GM21447 (cell line): ENCODE measurements at regions not wholly inside any gene's neighbourhood (a gene's known extent, or its start where the extent isn't known, plus 50 kb on each side); places are given as distances from the start of the nearest gene placed in this dataset.
"Not testable (repeated sequence)": the region's sequence is repeated elsewhere in the genome, so short reads cannot be mapped to it uniquely, and the experiment has no call there.

Source experiments
- ATAC-seq: cut with Tn5 transposase; IDR thresholded peaks from one replicate; pipeline ENCODE4 v1.9.1; 2021; ENCODE audit not compliant: unreplicated experiment

DNA sequence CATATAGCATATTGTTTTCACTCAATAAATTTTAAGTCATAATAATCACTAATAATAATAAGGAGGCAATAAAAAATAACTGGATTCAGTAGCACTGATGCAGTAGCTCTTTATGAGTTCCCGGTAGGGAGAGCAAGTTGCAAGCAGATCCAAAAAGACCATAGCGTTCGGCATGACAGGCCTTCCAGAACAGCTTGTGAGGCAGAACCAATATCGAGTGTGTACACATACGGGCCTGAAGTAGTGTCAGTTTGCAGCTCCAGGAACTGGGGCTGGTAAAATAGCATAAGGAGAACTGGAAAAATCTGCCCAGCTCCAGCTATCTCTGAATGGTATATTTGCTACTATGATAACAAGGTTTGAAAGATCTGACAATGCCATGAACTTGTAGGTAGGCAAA lies 1607.8 kb upstream of the PIK3C3 start:
- ATAC-seq, result no peak

- ATAC-seq, result no peak
These were observed 1608.9 kb upstream of the PIK3C3 start for GRCh38 chr18:40346146-40346545.

GRCh38 chr18:40341701-40342100 lies 1613.3 kb upstream of the PIK3C3 start:
- no peak for ATAC-seq

GRCh38 chr18:40338284-40338683 lies 1616.8 kb upstream of the PIK3C3 start:
- no peak for ATAC-seq

DNA sequence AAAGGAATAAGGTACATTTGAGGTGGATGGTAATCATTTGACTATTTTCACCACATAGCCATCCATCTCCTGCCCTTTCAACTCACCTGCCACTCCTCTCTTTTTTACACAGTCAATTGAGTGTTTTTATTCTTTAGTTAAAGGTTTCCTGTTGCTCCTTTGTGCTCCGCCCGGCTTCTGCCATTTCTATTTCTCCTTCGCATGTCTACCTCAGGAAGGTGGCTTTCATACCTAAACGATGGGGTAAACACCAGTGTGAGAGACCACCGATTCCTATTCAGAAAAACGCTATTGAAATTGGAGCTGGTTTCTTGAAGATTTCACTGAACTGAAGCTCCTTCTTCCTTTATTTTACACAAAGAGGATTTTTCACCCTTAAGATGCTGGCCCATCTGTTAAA lies 1628.0 kb upstream of the PIK3C3 start:
- no peak for ATAC-seq

GRCh38 chr18:40325988-40326387 lies 1629.0 kb upstream of the PIK3C3 start:
- ATAC-seq, result no peak

DNA sequence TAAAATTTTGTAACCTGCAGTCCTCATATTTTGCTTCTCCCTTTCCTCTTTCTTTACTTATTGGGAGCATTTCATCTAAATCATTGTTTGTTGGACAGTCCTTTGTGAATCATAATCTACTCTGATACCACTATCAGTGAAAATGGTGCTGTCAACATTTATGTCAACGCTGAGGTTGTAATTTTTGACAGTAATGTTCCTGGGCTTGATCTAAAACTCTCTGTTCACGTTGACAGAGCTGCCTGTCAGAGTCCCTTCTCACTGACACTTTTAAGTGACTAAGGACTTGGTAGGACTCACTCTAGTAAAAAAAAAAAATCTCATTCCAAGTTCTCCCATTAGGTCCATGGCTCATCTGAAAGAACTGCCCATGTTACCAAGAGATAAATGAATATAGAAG lies 1640.8 kb upstream of the PIK3C3 start:
- ATAC-seq, result no peak

DNA sequence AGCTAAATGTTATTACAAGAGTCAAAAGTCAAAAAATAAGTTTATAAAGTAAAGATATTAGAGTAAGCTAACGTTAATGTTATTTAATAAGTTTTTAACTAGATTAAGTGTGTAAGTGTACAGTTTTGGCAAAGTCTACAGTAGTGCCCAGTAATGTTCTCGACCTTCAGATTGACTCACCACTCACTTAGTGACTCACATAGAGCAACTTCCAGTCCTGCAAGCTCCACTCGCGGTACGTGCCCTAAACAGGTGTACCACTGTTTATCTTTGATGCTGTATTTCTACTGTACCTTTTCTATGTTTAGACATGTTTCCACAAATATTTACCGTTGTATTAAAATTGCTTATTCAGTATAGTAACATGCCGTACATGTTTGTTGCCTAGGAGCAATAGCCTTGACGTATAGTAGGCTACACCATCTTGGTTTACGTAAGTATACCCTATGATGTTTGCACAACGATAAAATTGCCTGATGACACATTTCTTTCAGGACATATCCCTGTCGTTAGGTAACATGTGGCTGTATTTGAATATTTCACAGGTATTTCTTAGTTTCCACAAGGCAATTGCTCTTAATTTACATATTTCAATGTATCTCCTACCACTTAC lies 1641.9 kb upstream of the PIK3C3 start:
- ATAC-seq, result no peak

DNA sequence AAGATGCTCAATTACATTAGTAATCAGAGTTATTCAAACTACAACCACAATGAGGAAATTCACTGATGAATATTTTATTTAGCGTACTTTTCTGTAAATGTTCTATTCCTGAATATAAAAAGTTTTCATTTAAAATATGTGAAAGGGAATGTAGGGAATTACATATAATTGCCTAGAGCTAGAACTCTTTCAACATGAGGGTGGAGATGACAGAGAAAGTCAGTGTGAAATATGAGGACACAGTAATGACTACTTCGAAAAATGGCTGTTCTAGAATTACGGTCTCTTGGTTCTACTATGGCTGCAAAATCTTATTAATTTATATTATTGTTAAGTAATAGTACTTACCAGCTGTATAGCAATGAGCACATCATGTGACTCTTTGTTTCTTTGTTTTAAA lies 1647.4 kb upstream of the PIK3C3 start:
- ATAC-seq, result no peak

DNA sequence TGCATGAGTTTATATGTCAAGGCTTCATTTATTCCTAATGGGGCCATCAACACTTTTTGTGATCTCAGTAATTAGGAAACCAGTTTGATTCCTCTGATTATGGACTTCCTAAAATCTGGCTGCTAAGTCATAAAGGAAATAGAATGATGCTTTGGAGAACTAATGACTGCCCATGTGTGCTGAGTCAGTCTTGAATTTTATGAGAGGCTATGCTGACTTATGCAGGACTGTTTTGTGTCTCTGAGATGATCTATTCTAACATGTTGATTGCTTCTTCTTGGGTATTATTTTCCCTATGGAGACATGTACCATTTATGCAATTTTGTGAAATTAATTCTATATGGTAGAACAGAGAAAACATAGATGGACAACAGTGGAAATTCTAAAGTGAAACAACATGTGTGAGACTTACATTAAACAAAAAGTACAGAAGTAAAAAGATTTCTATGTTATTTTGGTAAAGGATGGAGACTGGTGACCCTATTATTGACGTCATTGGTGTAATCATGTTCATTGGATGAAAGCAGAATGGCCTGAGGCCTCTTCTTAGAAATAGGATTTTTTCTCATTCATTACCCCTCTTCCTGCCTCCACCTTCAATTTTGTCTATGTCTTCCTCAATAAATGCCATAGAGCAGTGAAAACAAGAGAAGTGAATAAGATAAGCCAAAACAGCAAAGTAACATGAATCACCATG lies 1658.2 kb upstream of the PIK3C3 start:
- no peak for ATAC-seq

- ATAC-seq, result no peak
These were observed 1661.9 kb upstream of the PIK3C3 start for GRCh38 chr18:40292985-40293710.

GRCh38 chr18:40283560-40283959 lies 1671.5 kb upstream of the PIK3C3 start:
- no peak for ATAC-seq

GRCh38 chr18:40281356-40281755 lies 1673.7 kb upstream of the PIK3C3 start:
- ATAC-seq, result not testable (repeated sequence)

- ATAC-seq, result no peak
These were observed 1680.3 kb upstream of the PIK3C3 start for GRCh38 chr18:40274618-40275196.

GRCh38 chr18:40272630-40273231 lies 1682.3 kb upstream of the PIK3C3 start:
- no peak for ATAC-seq

DNA sequence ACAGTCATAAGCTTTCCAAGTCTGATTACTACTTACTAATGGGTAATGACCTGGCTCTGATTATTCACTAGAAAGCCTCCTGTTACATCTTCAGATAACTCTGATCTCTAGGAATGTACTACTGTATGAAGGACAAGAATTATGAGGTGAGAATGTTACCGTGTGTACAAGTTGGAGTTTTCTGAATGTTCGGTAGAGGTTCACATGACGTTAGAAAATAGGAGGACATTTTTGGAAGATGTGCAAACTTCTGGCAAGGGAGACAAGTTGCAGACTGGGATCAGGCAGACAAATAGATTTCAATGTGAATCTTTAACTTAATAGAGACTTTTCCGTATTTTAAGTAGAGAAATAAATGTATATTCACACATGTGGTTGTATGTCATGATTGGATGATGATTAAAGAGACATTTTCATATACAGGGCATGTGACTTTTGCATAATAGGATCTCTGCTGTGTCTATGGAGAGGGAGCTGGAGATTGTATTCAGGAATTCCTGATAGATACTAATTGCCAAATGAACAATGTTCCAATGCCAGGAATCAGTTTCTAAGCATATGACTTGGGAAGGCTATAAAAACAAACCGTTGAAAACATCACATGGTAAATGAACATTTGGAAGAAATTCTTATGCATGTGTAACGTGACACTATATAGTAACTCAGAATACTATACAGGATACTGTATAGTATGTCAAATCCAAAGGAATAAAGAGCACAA lies 1695.8 kb upstream of the PIK3C3 start:
- ATAC-seq, result no peak

- ATAC-seq, result no peak
These were observed 1696.7 kb upstream of the PIK3C3 start for GRCh38 chr18:40258311-40258710.

- ATAC-seq, result no peak
These were observed 1704.8 kb upstream of the PIK3C3 start for GRCh38 chr18:40250236-40250635.

DNA sequence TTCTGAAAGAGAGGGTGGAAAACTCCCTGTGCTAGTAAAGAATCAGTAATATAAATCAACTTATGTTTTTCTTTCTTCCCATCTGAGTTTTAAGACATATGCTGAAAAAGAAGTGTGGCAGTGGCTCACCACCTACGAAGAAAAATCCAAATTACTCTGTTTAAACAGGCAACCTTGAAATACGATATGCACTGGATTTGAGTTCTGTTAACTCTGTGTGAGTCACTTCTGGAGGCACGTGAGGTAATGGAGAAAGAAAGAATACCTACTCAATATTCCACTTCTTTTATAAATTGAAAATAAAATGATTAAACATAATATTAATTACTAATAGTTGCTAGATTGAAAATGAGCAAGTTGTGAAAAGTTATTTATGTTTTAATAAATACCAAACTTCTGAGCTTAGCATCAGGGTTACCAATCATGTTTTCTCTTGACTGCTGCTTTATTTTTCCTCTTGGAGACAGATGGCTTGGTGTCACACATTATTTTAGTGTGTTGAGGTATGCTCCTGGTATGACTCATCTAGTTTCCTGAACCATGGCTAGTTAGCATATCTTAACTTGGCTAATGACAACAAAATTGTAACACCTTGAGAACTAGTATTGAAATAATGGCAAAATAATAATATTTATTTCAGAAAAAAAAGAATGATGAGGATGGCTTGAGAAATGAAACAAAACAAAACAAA lies 1705.5 kb upstream of the PIK3C3 start:
- no peak for ATAC-seq

GRCh38 chr18:40245612-40246011 lies 1709.4 kb upstream of the PIK3C3 start:
- not testable (repeated sequence) for ATAC-seq
